IMR-90 (cell line): ENCODE measurements at regions not wholly inside any gene's neighbourhood (a gene's known extent, or its start where the extent isn't known, plus 50 kb on each side); places are given as distances from the start of the nearest gene placed in this dataset.

ENCODE experiments used
- POLR2A ChIP-seq: IDR thresholded peaks from 2 replicates; pipeline ENCODE4 v1.6.1; 2012; ENCODE audit warnings: mild to moderate bottlenecking, low read depth, low read length
- RFX5 ChIP-seq: IDR thresholded peaks from 2 replicates; pipeline ENCODE4 v1.8.0; 2012; ENCODE audit warnings: low read depth, mild to moderate bottlenecking, low read length, moderate library complexity

- TF ChIP-seq RFX5 (no peak), POLR2A (no peak)
Observed at GRCh38 chr1:71153826-71154225, 73.0 kb upstream of the ZRANB2 start.
